Mammary epithelial cell (primary cell): ENCODE measurements at regions not wholly inside any gene's neighbourhood (a gene's known extent, or its start where the extent isn't known, plus 50 kb on each side); places are given as distances from the start of the nearest gene placed in this dataset.

Experiments used
- CTCF ChIP-seq, 2 donors: IDR thresholded peaks in 1 of 2; conservative IDR thresholded peaks in 1 of 2; 2 replicates each; pipeline ENCODE4 v1.5.1; 2011 to 2012; ENCODE audit warnings: inconsistent platforms in 2 of 2, low read length in 2 of 2, mild to moderate bottlenecking in 2 of 2, control low read depth in 1 of 2, low read depth in 1 of 2; ENCODE audit not compliant: insufficient read depth in 1 of 2; ENCODE audit errors: extremely low read depth in 1 of 2
- EZH2 ChIP-seq: IDR thresholded peaks from 2 replicates; pipeline ENCODE4 v1.6.1; 2012; ENCODE audit warnings: low read length, inconsistent platforms, borderline replicate concordance

GRCh38 chr12:13503094-13503835 lies 306.7 kb downstream of the EMP1 start:
- TF ChIP-seq CTCF (conservative IDR thresholded peaks at IDR 0.05 in 1 of 2, IDR thresholded peaks at IDR 0.05 in 1 of 2; ENCODE audit: extremely low read depth in 1 of 2, insufficient read depth in 1 of 2, low read depth in 1 of 2, low read length in 2 of 2) (no peak), EZH2 (no peak)
